Adrenal gland (tissue), 5 donors: ENCODE measurements at regions not wholly inside any gene's neighbourhood (a gene's known extent, or its start where the extent isn't known, plus 50 kb on each side); places are given as distances from the start of the nearest gene placed in this dataset.
"Not testable (repeated sequence)": the region's sequence is repeated elsewhere in the genome, so short reads cannot be mapped to it uniquely, and the experiment has no call there.

Experiments used
- CTCF ChIP-seq, 6 experiments: fragments of 450-650 bp in 4 of 6; fragments of 200-600 bp in 2 of 6; sonication (generic) in 1 of 6; IDR thresholded peaks; 1 replicate in 5 of 6; 2 replicates in 1 of 6; pipeline versions ENCODE4 v1.5.1 to v1.8.0; 2016 to 2021; ENCODE audit warnings: antibody characterized with exemption in 6 of 6, mild to moderate bottlenecking in 2 of 6, moderate library complexity in 1 of 6
- POLR2A ChIP-seq, 2 donors: fragments of 450-650 bp; IDR thresholded peaks; one replicate each; pipeline ENCODE4 v1.6.1; 2017; ENCODE audit warnings: antibody characterized with exemption in 2 of 2, mild to moderate bottlenecking in 2 of 2, moderate library complexity in 1 of 2
- donor health status: DM: no; HTN: no; CAD: no.

GRCh38 chr21:27968240-27968639, 1001.4 kb upstream of the ADAMTS5 start:
- TF ChIP-seq CTCF, POLR2A (IDR thresholded peaks at IDR 0.05): not testable (repeated sequence)
